CD4-positive, alpha-beta memory T cell (primary cell): ENCODE measurements at regions not wholly inside any gene's neighbourhood (a gene's known extent, or its start where the extent isn't known, plus 50 kb on each side); places are given as distances from the start of the nearest gene placed in this dataset.

Experiments
- CTCF ChIA-PET: fragments of 350-600 bp; sonication (Branson Sonifier 250); formaldehyde crosslinking; loops from one replicate; lab custom pipeline; 2021; ENCODE audit warnings: inconsistent platforms; ENCODE audit not compliant: partially characterized antibody; lab: Charles Lee
- POLR2A ChIA-PET: fragments of 350-600 bp; sonication (Branson Sonifier 250); formaldehyde crosslinking; loops from one replicate; lab custom pipeline; 2021; ENCODE audit not compliant: partially characterized antibody; lab: Charles Lee
- DNase-seq, 5 donors: peaks; one replicate each; pipeline versions ENCODE4 v3.0.0 to v3.0.0-alpha.2; 2020 to 2022; ENCODE audit warnings: mixed read lengths in 1 of 5
- H3K27ac ChIP-seq: one replicate; pipeline ENCODE4 v1.7.0; 2013; ENCODE audit warnings: low read depth, low read length
- H3K27me3 ChIP-seq: 2 replicates; pipeline ENCODE4 v1.7.0; 2013; ENCODE audit warnings: mild to moderate bottlenecking, low read length, moderate library complexity; ENCODE audit not compliant: insufficient read depth
- H3K36me3 ChIP-seq: 2 replicates; pipeline ENCODE4 v1.7.0; 2013; ENCODE audit warnings: mild to moderate bottlenecking, low read length, moderate library complexity; ENCODE audit not compliant: insufficient read depth
- H3K4me1 ChIP-seq: 2 replicates; pipeline ENCODE4 v1.7.0; 2013; ENCODE audit warnings: mild to moderate bottlenecking, low read length, moderate library complexity; ENCODE audit not compliant: insufficient read depth
- H3K4me3 ChIP-seq, 2 donors: one replicate each; pipeline ENCODE4 v1.7.0; 2013; ENCODE audit warnings: low read length in 2 of 2, mild to moderate bottlenecking in 1 of 2
- H3K9me3 ChIP-seq, 2 donors: one replicate each; pipeline ENCODE4 v1.7.0; 2013; ENCODE audit warnings: low read length in 2 of 2, control low read depth in 1 of 2; ENCODE audit not compliant: control insufficient read depth in 1 of 2
- H3K27ac Mint-ChIP-seq, 7 donors: one replicate each; pipeline ENCODE4 v1.8.0; 2020 to 2021; ENCODE audit warnings: mixed read lengths in 7 of 7, mild to moderate bottlenecking in 6 of 7, inconsistent platforms in 3 of 7, moderate library complexity in 3 of 7
- H3K27me3 Mint-ChIP-seq, 2 donors: one replicate each; pipeline ENCODE4 v1.8.0; 2020 to 2021; ENCODE audit warnings: mixed read lengths in 2 of 2
- H3K36me3 Mint-ChIP-seq, 2 donors: one replicate each; pipeline ENCODE4 v1.8.0; 2020 to 2021; ENCODE audit warnings: mixed read lengths in 2 of 2, inconsistent platforms in 1 of 2, mild to moderate bottlenecking in 1 of 2
- H3K4me1 Mint-ChIP-seq, 4 donors: one replicate each; pipeline ENCODE4 v1.8.0; 2020 to 2021; ENCODE audit warnings: mixed read lengths in 4 of 4, mild to moderate bottlenecking in 1 of 4
- H3K4me3 Mint-ChIP-seq, 8 donors: one replicate each; pipeline ENCODE4 v1.8.0; 2020 to 2021; ENCODE audit warnings: mixed read lengths in 8 of 8, mild to moderate bottlenecking in 7 of 8, moderate library complexity in 6 of 8, inconsistent platforms in 3 of 8
- H3K9me3 Mint-ChIP-seq, 8 donors: one replicate each; pipeline ENCODE4 v1.8.0; 2020 to 2021; ENCODE audit warnings: mixed read lengths in 8 of 8, mild to moderate bottlenecking in 5 of 8, inconsistent platforms in 3 of 8, moderate library complexity in 1 of 8
- intact Hi-C: fragments of 100-400 bp; cut with micrococcal nuclease; formaldehyde crosslinking; loops from one replicate; pipeline ENCODE4 v1.15.1; 2023

GRCh38 chr15:39113741-39114140 is 467.1 kb upstream of the THBS1 start:
- Histone ChIP-seq H3K9me3 (no peaks in the 10 kb centered on the region), H3K27ac (no peak overlapping the region), H3K27me3 (peaks cover 4% of the 10 kb centered on the region), H3K4me3 (no peak overlapping the region), H3K36me3 (no peaks in the 10 kb centered on the region), H3K4me1 (no peaks in the 10 kb centered on the region)
- ChIA-PET CTCF (no interaction called here), POLR2A (no interaction called here)
- peaks cover 18 to 20% of the 10 kb centered on the region in 2 donors for H3K27me3 Mint-ChIP-seq
- H3K4me1 Mint-ChIP-seq: no peaks in the 10 kb centered on the region
- no peaks in the 10 kb centered on the region for H3K36me3 Mint-ChIP-seq
- DNase-seq: no peak
- H3K4me3 Mint-ChIP-seq: no peak overlapping the region
- intact Hi-C loops: no loop called here
- no peak overlapping the region for H3K27ac Mint-ChIP-seq
- H3K9me3 Mint-ChIP-seq: peaks cover 0 to 43% (median 22%) of the 10 kb centered on the region in 8 donors

DNA sequence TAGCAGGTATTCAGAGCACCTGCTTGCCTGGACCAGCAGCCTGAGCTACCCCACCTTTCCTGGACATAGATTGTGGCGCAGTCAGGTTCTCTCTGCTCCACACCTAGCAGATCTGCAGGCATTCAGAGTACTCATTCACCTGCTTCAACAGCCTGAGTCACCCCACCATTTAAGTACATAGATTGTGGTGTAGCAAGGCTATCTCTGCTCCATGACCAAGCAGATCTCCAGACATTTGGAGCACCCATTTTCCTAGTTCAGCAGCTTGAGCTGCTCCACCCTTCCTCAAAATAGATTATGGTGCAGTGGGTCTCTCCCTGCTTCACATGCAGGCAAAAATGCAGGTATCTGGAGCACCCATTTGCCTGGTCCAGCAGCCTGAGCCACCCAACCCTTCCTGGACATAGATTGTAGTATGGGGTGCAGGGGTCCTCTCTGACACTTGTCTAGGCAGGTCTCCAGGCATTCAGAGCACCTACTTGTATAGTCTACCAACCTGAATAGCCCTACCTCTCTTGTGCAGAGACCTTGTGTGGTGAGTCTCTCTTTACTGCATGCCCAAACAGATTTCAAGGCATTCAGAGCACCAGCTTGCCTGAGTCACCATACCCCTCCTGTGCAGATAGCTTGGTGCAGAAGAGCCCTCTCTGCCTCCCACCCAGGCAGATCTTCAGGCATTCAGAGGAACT is 466.0 kb upstream of the THBS1 start:
- H3K27ac Mint-ChIP-seq: no peak overlapping the region
- no peaks in the 10 kb centered on the region for H3K4me1 Mint-ChIP-seq
- Histone ChIP-seq H3K36me3 (no peaks in the 10 kb centered on the region), H3K9me3 (no peaks in the 10 kb centered on the region), H3K27ac (no peak overlapping the region), H3K4me3 (no peak overlapping the region), H3K4me1 (no peaks in the 10 kb centered on the region), H3K27me3 (peaks cover 4% of the 10 kb centered on the region)
- no peaks in the 10 kb centered on the region for H3K36me3 Mint-ChIP-seq
- intact Hi-C loops: no loop called here
- peaks cover 0 to 43% (median 22%) of the 10 kb centered on the region in 8 donors for H3K9me3 Mint-ChIP-seq
- H3K4me3 Mint-ChIP-seq: no peak overlapping the region
- ChIA-PET POLR2A (no interaction called here), CTCF (no interaction called here)
- H3K27me3 Mint-ChIP-seq: peaks cover 17 to 18% of the 10 kb centered on the region in 2 donors
- DNase-seq: no peak

DNA sequence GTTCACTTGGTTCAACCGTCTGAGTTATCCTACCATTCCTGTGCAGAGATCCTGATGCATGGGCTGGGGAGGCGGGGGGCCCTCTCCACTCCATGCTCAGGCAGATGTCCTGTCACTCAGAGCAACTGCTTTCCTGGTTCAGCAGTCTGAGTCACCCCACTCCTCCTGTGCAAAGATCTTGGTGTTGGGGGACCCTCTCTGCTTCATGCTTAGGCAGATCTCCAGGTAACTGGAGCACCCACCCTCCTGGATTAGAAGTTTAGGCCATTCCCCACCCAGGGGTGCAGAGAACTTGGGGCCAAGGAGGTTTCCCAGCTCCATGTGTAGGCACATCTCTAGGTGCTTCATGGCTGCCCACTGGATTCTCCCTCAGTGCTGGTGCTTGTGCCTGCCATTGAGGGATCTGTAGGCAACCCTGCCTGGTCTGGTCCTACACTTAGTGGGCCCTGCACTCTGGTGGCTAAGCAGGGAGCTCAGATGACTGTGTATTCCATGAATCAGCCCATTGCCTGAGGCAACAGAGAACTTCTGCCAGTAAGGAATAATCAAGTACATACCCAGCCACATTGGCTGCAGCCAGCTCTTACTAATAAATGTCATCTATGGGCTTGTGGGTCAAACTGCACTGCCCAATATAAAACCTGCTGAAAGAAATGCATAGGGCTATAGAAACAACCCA is 465.4 kb upstream of the THBS1 start:
- H3K36me3 ChIP-seq: no peaks in the 10 kb centered on the region
- intact Hi-C loops: no loop called here

DNA sequence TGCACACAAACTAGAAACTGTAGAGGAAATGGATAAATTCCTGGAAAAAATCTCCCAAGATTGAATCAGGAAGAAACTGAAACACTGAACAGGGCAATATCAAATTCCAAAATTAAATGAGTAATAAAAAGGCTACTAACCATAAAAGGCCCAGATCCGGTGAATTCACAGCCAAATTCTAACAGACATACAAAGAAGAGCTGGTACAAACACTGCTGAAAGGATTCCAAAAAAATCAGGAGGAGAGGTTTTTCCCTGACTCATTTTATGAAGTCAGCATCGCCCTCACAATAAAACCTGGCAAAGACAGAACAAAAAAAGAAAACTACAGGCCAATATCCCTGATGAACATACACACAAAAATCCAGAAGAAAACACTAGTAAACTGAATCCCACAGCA is 462.4 kb upstream of the THBS1 start:
- Mint-ChIP-seq H3K27me3 (peaks cover 9 to 17% of the 10 kb centered on the region in 2 donors), H3K4me1 (no peaks in the 10 kb centered on the region), H3K36me3 (no peaks in the 10 kb centered on the region), H3K27ac (peak overlapping the region in 1 of 7 donors; percentile 2), H3K4me3 (no peak overlapping the region), H3K9me3 (peaks cover 0 to 35% (median 21%) of the 10 kb centered on the region in 8 donors)
- Histone ChIP-seq H3K4me3 (no peak overlapping the region), H3K4me1 (no peaks in the 10 kb centered on the region), H3K27ac (no peak overlapping the region), H3K9me3 (no peaks in the 10 kb centered on the region), H3K27me3 (peaks cover 4% of the 10 kb centered on the region), H3K36me3 (no peaks in the 10 kb centered on the region)
- ChIA-PET POLR2A (no interaction called here), CTCF (no interaction called here)
- intact Hi-C loops: no loop called here
- DNase-seq: no peak

More for the DNA sequence above, 465.4 kb upstream of the THBS1 start:
- Histone ChIP-seq H3K9me3 (no peaks in the 10 kb centered on the region), H3K27ac (no peak overlapping the region), H3K4me3 (no peak overlapping the region), H3K27me3 (peaks cover 4% of the 10 kb centered on the region), H3K4me1 (no peaks in the 10 kb centered on the region)
- Mint-ChIP-seq H3K4me1 (no peaks in the 10 kb centered on the region), H3K9me3 (peaks cover 0 to 43% (median 22%) of the 10 kb centered on the region in 8 donors), H3K4me3 (no peak overlapping the region), H3K36me3 (no peaks in the 10 kb centered on the region), H3K27me3 (peaks cover 16 to 17% of the 10 kb centered on the region in 2 donors), H3K27ac (no peak overlapping the region)
- ChIA-PET POLR2A (no interaction called here), CTCF (no interaction called here)
- no peak for DNase-seq

DNA sequence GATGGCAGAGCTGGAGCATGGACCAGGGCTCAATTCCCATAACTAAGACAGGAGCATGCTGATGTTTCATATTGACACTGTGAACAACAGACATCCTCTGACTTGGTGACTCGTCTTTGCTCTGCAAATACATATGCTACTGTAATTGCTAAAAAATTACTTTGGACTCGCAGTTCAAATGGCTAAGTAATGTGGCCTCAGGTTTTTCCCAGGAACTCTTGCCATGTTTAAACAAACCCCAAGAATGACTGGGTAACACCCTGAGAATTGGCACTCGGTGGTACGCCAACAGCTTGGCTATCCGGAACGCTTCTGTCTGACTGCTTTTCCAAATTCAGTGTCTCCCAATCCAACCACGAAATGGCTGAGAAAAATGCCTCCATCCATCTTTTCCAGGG is 456.7 kb upstream of the THBS1 start:
- Mint-ChIP-seq H3K9me3 (no peaks in the 10 kb centered on the region), H3K27ac (no peak overlapping the region), H3K4me3 (no peak overlapping the region), H3K4me1 (peaks cover 0 to 3% (median 0%) of the 10 kb centered on the region in 4 donors), H3K36me3 (no peaks in the 10 kb centered on the region), H3K27me3 (peaks cover 10 to 11% of the 10 kb centered on the region in 2 donors)
- ChIA-PET CTCF (no interaction called here), POLR2A (no interaction called here)
- no peaks in the 10 kb centered on the region for H3K4me1 ChIP-seq
- H3K9me3 ChIP-seq: no peaks in the 10 kb centered on the region
- no peak for DNase-seq
- no peaks in the 10 kb centered on the region for H3K36me3 ChIP-seq
- no peaks in the 10 kb centered on the region for H3K27me3 ChIP-seq
- H3K4me3 ChIP-seq: no peak overlapping the region
- no peak overlapping the region for H3K27ac ChIP-seq
- intact Hi-C loops: loop anchor here (10.0 kb wide), 1 partner anchor 679 kb away; no protein-coding TSS in a partner anchor

- Histone ChIP-seq H3K36me3 (no peaks in the 10 kb centered on the region), H3K4me3 (no peak overlapping the region), H3K9me3 (no peaks in the 10 kb centered on the region), H3K27ac (no peak overlapping the region), H3K27me3 (no peaks in the 10 kb centered on the region), H3K4me1 (no peaks in the 10 kb centered on the region)
- no peaks in the 10 kb centered on the region for H3K36me3 Mint-ChIP-seq
- DNase-seq: no peak
- H3K4me1 Mint-ChIP-seq: peaks cover 0 to 3% (median 0%) of the 10 kb centered on the region in 4 donors
- H3K27me3 Mint-ChIP-seq: peaks cover 10 to 11% of the 10 kb centered on the region in 2 donors
- H3K4me3 Mint-ChIP-seq: no peak overlapping the region
- H3K9me3 Mint-ChIP-seq: no peaks in the 10 kb centered on the region
- CTCF ChIA-PET: interaction anchor here (1.0 to 1.1 kb wide), 3 partner anchors 10 to 633 kb away, joined by 4 to 12 read pairs (median 9); partner anchors contain the start of gene THBS1
- POLR2A ChIA-PET: no interaction called here
- no peak overlapping the region for H3K27ac Mint-ChIP-seq
- intact Hi-C loops: loop anchor here (10.0 kb wide), 1 partner anchor 680 kb away; no protein-coding TSS in a partner anchor
Measured at GRCh38 chr15:39124553-39125171, 456.2 kb upstream of the THBS1 start.

- Mint-ChIP-seq H3K36me3 (no peaks in the 10 kb centered on the region), H3K27me3 (peaks cover 10 to 11% of the 10 kb centered on the region in 2 donors), H3K27ac (no peak overlapping the region), H3K9me3 (no peaks in the 10 kb centered on the region), H3K4me1 (peaks cover 0 to 3% (median 0%) of the 10 kb centered on the region in 4 donors), H3K4me3 (no peak overlapping the region)
- ChIA-PET CTCF (interaction anchor here (1.0 to 1.1 kb wide), 3 partner anchors 9 to 632 kb away, joined by 4 to 12 read pairs (median 9); partner anchors contain the start of gene THBS1), POLR2A (no interaction called here)
- no peaks in the 10 kb centered on the region for H3K9me3 ChIP-seq
- no peaks in the 10 kb centered on the region for H3K36me3 ChIP-seq
- intact Hi-C loops: loop anchor here (10.0 kb wide), 1 partner anchor 680 kb away; no protein-coding TSS in a partner anchor
- H3K4me3 ChIP-seq: no peak overlapping the region
- no peaks in the 10 kb centered on the region for H3K4me1 ChIP-seq
- no peak for DNase-seq
- H3K27ac ChIP-seq: no peak overlapping the region
- H3K27me3 ChIP-seq: no peaks in the 10 kb centered on the region
Measured at GRCh38 chr15:39125226-39125625, 455.7 kb upstream of the THBS1 start.
